ENCODE measurements at regions not wholly inside any gene's neighbourhood (a gene's known extent, or its start where the extent isn't known, plus 50 kb on each side); places are given as distances from the start of the nearest gene placed in this dataset.
A peak's percentile ranks its signal among the peaks of the same experiment; 100 is the strongest.

DNA sequence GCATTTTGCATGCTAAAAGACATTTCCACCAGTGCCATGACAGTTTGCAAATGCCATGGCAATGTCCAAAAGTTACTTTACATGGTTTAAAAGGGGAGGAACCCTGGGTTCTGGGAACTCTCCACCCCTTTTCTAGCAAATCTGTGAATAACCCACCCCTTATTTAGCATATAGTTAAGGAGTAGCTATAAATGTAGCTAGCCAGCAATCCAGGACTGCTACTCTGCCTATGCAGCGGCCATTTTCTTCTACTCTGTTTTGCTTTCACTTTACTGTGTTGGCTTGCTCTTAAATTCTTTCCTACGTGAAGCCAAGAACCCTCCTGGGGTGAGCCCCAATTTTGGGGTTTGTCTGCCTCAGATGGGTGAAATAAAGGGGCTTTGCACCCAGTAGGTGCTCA is 141.0 kb downstream of the PTPN11 start:
- DNase-seq (ENCODE audit: low read depth): no peak

DNA sequence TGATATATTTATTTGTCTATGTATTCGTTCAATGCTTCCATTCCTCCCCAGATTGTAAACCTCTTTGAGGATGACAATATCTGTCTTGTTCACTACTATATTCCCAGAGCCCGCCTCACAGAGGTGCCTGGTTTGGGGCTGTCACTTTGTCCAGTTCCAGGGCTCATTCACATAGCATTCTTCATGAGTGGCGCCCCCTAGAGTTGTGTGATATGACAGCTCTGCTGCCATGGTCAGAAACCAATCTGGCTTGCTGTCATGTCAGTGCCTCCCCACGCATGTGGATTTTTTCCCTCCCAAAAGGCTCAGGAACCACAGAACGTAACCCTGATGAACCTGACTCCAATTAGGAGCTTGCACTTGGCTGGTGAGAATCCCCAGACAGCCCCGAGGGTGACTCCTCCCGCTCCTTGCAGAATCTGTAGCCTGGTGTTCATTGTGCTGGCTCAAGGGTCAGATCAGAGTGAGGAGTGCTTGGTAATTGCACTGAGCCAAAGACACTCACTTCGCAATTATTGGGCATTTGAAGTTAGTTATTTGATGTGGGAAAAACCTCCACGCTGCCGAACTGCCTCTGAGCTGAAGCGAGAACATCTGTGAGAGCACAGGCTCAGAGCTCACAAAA is 145.5 kb downstream of the PTPN11 start:
- DNase-seq (ENCODE audit: low read depth): no peak

DNA sequence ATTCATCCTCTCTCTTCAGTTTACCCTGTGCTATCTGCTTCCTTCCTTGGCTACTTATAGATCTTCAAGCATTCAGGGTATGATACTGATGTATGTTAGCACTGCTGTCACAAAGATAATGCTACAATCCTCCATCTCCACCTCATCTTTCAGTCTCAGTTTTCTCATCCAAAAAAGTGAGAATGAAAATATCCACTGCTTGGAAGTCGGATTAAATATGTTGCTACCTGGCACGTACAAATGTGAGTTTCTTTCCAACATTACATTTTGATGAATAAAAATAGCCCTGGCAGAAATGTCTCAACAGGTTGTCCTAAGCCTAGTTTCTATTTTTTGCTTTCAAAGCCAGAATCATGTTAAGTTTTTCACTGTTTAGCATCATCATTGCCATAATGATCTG is 149.9 kb downstream of the PTPN11 start:
- DNase-seq (ENCODE audit: low read depth): no peak

DNA sequence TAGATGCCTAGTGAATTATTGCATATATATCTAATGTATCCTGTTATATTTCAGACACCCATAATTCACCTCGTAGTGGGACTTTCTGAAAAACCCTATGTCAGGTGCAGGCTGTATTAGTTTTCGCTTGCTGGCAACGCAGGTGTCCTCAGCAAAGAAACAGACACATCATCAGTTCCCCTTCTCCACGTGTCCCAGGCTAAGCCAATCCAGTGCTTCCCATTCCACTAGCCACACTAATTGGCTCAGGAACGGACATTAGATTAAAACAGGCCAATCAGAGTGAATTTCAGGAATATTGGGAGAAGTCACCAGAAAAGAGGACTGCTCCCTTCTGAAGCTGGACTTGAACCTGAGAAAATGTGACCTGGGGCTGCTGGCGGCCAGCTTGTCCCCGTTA is 151.3 kb downstream of the PTPN11 start:
- no peak for DNase-seq (ENCODE audit: low read depth)

DNA sequence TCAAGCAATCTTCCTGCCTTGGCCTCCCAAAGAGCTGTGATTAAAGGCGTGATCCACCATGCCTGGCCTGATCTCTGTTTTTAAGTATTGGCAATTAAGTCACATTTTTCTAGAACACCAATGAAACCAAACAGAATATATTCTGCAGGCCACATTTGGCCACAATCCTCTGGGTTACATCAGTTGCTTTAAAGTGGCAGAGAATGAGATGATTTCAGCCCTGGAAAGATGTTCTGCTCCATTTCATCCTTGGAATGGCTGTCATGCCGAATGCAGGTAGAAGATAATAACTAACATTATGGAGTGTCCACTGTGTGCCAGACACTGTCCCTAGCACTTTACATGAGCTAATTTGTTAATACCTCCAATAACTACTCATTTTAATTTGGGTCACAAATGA is 154.4 kb downstream of the PTPN11 start:
- DNase-seq (ENCODE audit: low read depth): no peak

DNA sequence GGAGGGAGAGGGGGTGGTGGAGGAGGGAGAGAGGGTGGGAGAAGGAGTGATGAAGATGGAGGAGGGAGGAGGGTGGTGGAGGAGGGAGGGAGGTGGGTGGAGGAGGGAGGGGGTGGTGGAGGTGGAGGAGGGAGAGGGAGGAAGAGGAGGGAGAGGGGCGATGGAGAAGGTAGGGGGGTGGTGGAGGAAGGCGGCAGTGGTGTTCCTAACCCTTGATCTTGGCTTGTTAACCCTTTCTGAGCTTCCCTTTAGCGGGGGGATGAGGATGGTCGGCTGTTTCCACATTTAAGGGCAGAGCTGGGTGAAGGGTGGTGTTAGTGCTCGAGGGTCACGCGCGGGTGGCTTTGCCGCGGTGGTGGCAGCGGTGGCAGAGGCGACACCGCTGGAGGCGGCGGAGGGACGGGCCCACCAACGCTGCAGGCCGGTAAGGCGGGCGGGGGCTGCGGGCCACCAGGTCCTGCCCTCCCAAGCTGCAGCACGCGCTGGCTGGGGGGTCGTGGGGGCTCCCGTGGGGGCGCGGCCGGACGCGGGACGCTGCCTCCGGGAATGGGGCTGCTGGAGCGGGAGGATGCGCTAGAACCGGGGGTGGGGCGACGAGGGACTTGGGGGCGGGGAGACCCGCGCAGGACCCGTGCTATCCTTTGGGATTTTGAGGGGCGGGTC is 156.3 kb downstream of the PTPN11 start:
- no peak for DNase-seq (ENCODE audit: low read depth)

DNA sequence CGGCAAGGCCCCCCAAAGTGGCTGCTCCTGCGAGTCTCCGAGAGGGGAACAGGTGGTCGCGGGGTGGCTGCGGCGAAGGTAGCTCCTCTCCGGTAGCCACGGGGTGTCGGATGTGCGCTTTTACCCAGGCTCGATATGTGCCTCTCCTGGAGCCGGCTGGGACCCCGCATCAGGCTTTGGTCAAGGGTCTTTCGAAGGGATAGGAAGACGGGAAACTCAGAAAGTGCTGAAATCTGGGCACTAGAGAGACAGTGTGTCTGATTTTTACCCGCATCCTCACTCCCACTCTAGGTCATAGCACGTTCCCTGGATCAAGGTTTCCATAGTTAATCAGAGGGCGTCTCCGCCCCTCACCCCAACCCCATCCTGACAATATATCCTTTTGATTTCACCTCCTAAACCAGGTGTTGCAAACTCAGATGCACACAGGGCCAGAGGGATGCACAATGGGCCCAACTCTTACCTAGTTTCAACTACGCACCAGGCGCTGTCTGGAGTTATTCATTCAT is 156.9 kb downstream of the PTPN11 start:
- DNase-seq (ENCODE audit: low read depth): no peak

DNA sequence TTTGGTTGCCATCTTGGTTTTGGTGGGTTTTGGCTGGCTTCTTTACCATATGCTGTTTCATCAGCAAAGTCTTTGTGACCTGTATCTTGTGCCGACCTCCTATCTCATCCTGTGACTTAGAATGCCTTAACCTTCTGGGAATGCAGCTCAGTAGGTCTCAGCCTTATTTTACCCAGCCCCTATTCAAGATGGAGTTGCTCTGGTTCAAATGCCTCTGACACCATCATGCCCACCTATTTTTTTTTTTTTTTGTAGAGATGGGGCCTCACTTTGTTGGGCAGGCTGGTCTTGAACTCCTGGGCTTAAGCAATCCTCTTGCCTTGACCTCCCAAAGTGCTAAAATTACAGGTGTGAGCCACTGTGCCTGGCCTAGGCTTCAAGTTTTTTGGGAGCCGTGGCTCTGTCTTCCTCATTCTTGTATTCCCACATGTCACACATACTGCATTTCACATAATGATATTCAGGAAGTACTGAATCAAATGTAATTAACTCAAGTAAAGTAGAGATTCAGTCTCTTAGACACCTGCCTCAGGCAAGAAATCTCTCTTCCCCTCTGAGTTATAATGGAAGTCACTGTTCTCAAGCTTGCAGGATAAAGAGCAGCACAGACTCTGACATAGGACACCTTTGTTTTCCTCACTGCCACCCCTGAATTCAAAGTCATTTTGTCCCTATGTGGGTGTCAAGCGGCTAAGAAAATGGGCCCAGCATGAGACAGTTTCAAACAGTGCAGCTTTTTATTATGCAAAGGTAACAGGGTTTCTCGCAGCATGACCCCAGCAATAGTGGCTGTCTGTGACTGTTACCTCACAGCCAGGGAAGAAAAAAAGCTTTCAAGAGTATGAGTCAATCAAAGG is 159.0 kb downstream of the PTPN11 start:
- no peak for DNase-seq (ENCODE audit: low read depth)

DNA sequence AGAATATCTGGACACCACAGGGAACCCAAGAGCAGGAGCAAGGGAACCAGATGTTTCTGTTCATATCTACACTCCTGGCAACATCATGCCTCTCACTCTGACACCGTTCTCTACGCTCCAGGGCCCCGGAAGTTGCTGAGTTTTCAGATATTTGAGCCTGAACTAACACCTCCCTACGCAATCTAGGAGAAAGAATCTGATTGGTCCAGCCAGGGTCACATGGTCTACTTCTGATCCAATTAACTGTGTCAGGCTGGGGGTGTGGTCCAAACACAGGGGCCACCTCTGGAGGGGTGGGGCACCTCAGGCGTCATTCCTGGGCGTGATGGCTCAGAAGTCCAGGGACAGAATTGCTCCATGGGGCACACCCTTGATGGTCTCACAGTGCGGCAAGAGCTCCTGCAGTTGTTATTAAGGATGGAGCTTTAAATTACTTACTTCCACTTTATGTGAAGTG is 165.5 kb downstream of the PTPN11 start:
- peak; percentile 9 for DNase-seq (ENCODE audit: low read depth)

DNA sequence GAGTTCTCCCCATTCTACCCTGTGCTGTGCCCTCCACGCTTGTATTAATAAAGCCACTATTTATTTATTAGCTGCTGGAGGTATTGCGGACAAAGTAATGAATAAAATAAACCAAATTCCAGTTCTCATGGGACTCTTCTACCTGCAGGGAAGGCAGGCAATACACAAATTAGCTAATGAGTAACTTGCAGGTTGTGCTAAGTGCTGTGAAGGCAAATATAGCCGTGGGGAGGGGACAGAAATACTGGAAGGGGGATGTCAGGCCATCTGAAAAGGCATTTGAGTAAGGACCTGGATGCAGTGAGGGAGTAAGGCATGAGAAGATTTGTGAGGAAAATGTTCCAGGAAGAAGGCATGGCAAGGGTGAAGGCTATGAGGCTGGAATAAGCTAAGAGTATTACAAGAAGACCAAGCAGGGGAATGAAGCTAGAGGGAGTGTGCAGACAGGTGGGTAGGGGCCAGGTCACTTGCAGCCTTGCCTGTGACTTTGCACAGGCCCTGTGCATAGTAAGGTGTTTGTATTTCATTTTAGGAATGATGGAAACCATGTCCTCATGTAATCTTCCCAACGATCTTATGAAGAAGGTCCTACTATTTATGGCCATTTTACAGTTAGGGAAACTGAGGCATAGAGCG is 167.5 kb downstream of the PTPN11 start:
- DNase-seq (ENCODE audit: low read depth): no peak

DNA sequence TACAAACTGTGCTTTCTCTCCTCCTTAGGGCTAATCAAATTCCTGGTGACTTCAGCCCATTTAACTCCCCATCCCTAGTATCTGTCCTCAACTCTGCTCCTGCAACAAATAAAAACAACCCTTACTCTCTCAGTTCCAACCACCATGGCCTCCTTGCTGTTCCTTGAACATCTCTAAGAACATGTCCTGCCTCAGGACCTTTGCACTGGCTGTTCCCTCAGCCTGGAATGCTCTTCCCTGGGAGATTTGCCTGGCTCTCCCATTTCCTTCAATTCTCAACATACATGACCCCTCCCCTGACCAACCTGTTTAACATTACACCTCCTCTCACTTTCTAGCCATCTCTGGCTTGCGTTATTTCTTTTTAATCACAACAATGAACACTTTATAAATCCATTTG is 170.5 kb downstream of the PTPN11 start:
- DNase-seq (ENCODE audit: low read depth): no peak

DNA sequence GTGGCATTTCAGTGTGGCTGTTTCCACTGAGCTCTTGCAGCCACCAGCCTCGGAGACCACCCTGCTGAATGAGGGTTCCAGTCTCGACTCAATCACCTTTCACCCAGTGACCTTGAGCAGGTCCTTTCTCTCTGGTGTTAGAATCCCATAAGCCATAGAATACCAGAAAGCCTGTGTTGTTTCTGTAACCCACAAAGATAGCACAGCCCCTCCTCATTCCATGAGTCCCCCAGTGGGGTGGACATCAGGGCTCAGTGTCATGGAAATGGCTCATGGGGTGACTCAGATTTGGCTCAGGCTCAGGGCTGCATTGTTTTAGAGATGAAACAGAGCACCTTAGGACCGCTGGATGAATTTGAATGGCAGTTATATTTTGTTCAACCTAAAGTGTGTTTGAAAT is 171.5 kb downstream of the PTPN11 start:
- DNase-seq (ENCODE audit: low read depth): no peak

DNA sequence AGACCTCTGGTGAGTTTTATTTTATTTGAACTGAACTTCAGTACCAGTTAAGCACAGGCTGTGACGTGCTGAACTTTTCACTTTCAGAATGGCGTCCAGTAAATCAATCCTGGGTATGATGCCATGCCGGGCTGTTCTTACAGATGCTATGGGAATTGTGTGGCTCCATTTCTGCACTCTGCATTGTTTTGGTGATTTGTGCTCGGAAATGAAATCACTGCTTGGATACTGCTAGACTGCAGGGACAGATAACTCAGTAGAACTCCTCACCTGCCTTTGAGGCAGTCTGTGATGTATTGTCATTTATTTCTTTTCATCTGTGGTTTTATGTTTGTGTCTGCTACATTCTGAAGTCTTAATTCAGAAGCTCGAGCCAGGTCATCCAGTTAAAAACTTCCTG is 172.7 kb downstream of the PTPN11 start:
- DNase-seq (ENCODE audit: low read depth): no peak

DNA sequence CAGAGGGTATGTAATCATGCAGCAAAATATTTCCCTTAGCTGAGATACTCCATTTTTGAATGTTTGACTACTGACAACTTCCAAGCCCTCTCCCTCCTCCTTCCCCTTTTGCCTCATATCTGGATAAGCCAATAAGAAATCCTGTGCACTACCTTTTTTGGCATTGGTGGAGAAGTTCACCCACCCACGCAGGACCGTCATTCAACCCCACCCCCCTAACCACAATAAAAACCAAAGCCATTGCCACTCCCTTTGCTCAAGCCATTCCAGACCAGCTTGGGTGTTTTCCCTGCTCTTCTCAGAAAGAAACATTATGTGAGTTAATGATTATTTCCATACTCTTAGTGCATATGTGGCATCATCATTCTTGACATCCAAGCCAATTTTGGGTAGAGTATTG is 176.7 kb downstream of the PTPN11 start:
- DNase-seq (ENCODE audit: low read depth): no peak

DNA sequence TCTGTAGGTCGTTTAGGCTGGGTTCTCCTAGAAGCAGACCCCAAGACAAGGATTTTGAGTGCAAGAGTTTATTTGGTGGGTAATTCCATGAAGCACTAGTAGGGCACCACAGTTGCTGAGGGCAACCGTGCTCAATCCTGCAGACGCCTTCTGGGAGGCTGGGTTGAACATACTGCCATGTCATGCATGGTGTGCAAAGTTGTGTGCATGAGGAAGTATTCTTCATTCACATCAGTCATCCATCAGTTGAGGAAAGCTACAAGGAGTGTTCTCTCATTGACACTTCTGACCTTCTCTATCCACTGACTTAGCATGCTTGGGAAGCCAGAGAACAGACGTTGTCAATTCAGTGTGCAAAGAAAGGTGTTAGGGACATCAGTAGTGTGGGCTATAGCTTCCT is 179.2 kb downstream of the PTPN11 start:
- DNase-seq (ENCODE audit: low read depth): no peak

DNA sequence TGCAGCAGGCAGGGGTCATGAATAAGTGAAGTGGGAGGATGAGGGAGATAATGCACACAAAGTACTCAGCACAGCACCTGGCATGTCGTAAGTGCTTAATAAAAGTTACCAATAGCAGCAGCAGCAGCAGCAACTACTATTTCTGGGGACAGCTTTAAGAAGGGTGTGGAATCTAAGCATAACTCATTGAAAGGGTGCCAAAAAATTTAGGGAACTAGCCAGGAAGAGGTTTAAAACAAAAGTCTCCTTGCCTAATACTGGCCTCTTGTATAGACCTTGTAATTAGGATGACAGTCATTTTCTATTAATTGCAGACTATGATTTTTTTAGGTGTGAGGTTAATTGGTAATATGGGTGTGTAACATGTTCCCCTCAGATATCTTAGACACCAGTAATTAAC is 179.9 kb downstream of the PTPN11 start:
- no peak for DNase-seq (ENCODE audit: low read depth)

DNA sequence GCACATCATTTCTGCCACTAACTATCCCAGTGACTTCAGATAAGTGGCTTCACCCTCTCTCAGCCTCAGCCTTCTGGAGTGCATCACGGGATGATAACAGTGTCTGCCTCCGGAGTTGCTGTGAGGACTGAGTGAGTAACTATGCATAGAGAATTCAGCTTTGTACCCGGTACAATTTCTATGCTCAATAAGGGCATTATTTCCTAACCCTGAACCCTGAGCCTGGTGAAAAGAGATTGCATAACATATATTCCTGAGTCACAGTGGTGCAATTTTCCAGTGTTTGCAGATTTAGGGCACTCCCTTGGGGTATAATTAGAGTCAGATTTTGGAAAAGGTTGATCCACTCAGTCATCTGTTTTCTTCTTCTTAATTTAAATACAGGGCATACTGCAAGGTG is 181.1 kb downstream of the PTPN11 start:
- no peak for DNase-seq (ENCODE audit: low read depth)

DNA sequence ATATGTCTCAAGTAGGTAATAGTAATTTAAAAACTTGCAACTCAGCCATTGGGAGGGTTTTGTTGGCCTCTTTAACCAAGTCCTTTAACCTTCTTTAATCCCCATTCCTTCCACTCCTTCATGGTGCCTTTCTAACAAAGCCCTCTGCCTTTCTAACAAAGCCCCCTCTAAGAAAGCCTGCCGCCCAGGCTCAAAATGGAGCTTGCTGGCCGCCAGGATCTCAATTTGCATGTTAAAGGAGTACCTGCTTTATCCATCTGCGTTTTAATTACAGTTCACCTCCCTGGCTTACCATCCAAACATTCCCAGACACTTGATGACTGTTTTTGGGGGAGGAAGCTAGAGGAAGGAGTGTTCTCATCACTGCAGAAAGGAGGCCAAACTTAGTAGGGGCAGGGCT is 183.4 kb downstream of the PTPN11 start:
- no peak for DNase-seq (ENCODE audit: low read depth)

DNA sequence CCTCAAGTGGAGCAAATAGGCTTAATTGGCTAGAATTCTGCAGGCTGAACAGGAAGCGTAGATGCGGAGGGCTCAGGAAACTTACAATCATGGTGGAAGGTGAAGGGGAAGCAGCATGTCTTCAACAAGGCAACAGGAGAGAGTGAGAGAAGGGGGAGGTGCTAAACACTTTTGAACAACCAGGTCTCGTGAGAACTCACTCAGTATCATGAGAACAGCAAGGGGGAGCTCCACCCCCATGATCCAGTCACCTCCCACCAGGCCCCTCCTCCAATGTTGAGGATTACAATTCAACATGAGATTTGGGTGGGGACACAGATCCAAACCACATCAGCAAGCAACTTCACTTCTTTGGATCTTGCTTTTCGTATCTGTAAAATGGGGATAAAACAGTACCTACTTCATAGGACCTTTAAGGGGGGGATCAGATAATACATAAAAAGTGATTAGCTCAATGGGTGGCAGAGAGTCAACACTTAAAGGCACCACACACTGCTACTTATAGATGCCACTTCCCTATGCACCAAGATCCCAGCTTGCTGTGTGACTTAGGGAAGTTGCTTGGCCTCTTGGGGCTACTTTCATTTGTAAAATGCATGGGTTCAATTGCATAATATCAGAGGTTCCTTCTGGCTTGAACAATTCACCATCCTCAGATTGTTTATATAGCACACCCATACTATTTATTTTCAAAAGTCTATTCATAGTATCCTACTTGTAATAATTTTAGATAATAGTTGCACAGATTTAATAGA is 184.8 kb upstream of the RPH3A start:
- no peak for DNase-seq (ENCODE audit: low read depth)

DNA sequence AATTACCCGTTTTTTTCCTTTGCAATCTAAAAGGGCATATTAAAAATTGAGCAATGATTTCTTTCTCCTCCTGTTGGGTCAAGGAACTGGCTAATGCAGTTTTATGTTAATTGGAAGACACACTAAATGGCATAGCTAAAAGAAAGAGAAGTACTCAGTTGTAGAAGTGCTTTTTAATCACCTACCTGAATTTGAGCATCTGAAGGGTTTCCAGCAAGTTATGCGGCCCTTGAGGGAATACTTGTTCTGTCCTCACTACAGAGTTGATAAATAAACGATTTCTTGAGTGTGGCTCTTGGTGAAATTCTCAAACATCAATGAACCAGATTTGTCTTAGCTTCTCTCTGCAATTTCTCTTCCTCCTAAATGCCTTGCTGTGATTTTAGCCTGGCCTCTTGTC is 184.1 kb upstream of the RPH3A start:
- no peak for DNase-seq (ENCODE audit: low read depth)

DNA sequence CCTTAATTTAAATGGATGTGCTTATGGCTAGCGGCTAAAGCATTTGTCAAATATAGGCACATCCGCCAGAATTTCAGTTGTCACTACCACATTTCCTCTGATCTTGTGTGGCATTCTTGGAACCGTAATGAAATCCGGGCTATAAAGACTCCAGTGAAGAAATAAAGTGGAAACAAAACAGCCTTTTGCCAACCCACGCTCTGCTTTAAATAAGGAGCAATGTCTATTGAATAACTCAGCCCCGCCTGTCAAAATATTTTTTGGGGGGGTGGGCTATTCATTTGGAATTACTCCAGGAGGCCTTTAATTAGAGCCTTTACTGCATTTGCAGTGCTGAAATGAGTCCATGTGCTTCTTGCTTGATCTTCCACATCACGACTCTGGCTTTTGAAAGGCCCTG is 179.6 kb upstream of the RPH3A start:
- DNase-seq (ENCODE audit: low read depth): no peak

DNA sequence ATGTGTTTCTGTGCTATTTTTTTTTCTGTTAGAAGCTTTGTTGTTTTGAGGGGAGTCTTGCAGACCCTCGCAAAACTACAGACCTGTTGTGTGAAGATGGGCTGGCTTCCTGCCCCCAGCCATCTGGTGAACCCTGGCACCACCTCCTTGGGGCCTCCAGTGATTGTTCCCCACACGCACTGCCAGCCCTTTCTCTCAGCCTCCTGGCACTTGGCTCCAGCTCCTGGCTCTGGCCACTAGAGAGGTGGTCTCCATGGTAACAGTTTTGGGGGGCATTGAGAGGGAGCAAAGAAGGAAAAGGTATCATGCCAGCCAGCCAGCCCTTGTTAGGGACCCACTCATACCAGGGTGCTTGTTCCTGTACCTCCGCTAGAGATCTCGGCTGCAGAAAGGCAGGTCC is 176.4 kb upstream of the RPH3A start:
- no peak for DNase-seq (ENCODE audit: low read depth)
